HG02588 (cell line): ENCODE measurements at regions not wholly inside any gene's neighbourhood (a gene's known extent, or its start where the extent isn't known, plus 50 kb on each side); places are given as distances from the start of the nearest gene placed in this dataset.

Experiments
- ATAC-seq: cut with Tn5 transposase; IDR thresholded peaks from one replicate; pipeline ENCODE4 v1.9.1; 2021; ENCODE audit warnings: mild to moderate bottlenecking, moderate library complexity; ENCODE audit not compliant: unreplicated experiment

GRCh38 chr18:73478191-73478590, 610.4 kb upstream of the NETO1 start:
- no peak for ATAC-seq

GRCh38 chr18:73476031-73476430, 608.2 kb upstream of the NETO1 start:
- no peak for ATAC-seq

GRCh38 chr18:73462092-73462491, 594.3 kb upstream of the NETO1 start:
- no peak for ATAC-seq

- no peak for ATAC-seq
These were observed 593.9 kb upstream of the NETO1 start for GRCh38 chr18:73461780-73462059.

- no peak for ATAC-seq
These were observed 593.4 kb upstream of the NETO1 start for GRCh38 chr18:73461038-73461779.

GRCh38 chr18:73458186-73458964, 590.6 kb upstream of the NETO1 start:
- ATAC-seq, result no peak

- ATAC-seq, result no peak
These were observed 588.9 kb upstream of the NETO1 start for GRCh38 chr18:73456643-73457042.

GRCh38 chr18:73452866-73453265, 585.1 kb upstream of the NETO1 start:
- no peak for ATAC-seq

GRCh38 chr18:73446502-73446901, 578.7 kb upstream of the NETO1 start:
- no peak for ATAC-seq

GRCh38 chr18:73431620-73432019, 563.8 kb upstream of the NETO1 start:
- no peak for ATAC-seq

GRCh38 chr18:73421010-73421409, 553.2 kb upstream of the NETO1 start:
- ATAC-seq, result no peak

GRCh38 chr18:73419531-73419930, 551.7 kb upstream of the NETO1 start:
- no peak for ATAC-seq

GRCh38 chr18:73414598-73414997, 546.8 kb upstream of the NETO1 start:
- no peak for ATAC-seq

- ATAC-seq, result no peak
These were observed 546.3 kb upstream of the NETO1 start for GRCh38 chr18:73414069-73414468.

- no peak for ATAC-seq
These were observed 541.5 kb upstream of the NETO1 start for GRCh38 chr18:73409242-73409641.

GRCh38 chr18:73408469-73408868, 540.7 kb upstream of the NETO1 start:
- ATAC-seq, result no peak

- ATAC-seq, result no peak
These were observed 539.7 kb upstream of the NETO1 start for GRCh38 chr18:73407506-73407905.

GRCh38 chr18:73384246-73384645, 516.5 kb upstream of the NETO1 start:
- no peak for ATAC-seq

- ATAC-seq, result no peak
These were observed 513.9 kb upstream of the NETO1 start for GRCh38 chr18:73381699-73382036.

GRCh38 chr18:73381016-73381698, 513.4 kb upstream of the NETO1 start:
- no peak for ATAC-seq

- ATAC-seq, result no peak
These were observed 498.9 kb upstream of the NETO1 start for GRCh38 chr18:73366713-73367112.

GRCh38 chr18:73365018-73365417, 497.2 kb upstream of the NETO1 start:
- ATAC-seq, result no peak
